PC-9 (cell line): ENCODE measurements at regions not wholly inside any gene's neighbourhood (a gene's known extent, or its start where the extent isn't known, plus 50 kb on each side); places are given as distances from the start of the nearest gene placed in this dataset.

Source experiments
- BruUV-seq: library from RNA; stranded (reverse); fragments of 400-500 nt; replicated peaks from 2 replicates; lab custom pipeline; 2021; lab: Mats Ljungman, UMichigan
- CTCF ChIA-PET: fragments of 300-600 bp; sonication (Branson Sonifier 250); formaldehyde crosslinking; loops from one replicate; lab custom pipeline; 2022; ENCODE audit warnings: antibody characterized with exemption; lab: Charles Lee
- POLR2A ChIA-PET: fragments of 300-600 bp; sonication (Branson Sonifier 250); formaldehyde crosslinking; loops from one replicate; lab custom pipeline; 2022; ENCODE audit warnings: antibody characterized with exemption; ENCODE audit not compliant: unreplicated experiment; lab: Charles Lee
- DNase-seq, 2 experiments: peaks; one replicate each; pipeline versions ENCODE4 v3.0.0 to v3.0.0-alpha.2; 2015 to 2022; ENCODE audit warnings: mixed read lengths in 1 of 2
- H2AFZ ChIP-seq: fragments of 200-600 bp; sonication (generic); 2 replicates; pipeline ENCODE4 v1.8.1; 2017; ENCODE audit warnings: antibody characterized with exemption
- H3F3A ChIP-seq: fragments of 200-600 bp; sonication (generic); 2 replicates; pipeline ENCODE4 v1.8.1; 2017; ENCODE audit warnings: antibody characterized with exemption, mild to moderate bottlenecking, low read depth; ENCODE audit not compliant: insufficient read depth
- H3K27ac ChIP-seq: fragments of 200-600 bp; sonication (generic); 2 replicates; pipeline ENCODE4 v1.6.1; 2016; ENCODE audit warnings: mixed run types
- H3K27me3 ChIP-seq: fragments of 200-600 bp; sonication (generic); 2 replicates; pipeline ENCODE4 v1.6.1; 2016; ENCODE audit warnings: low read depth, mixed run types; ENCODE audit not compliant: insufficient read depth
- H3K36me3 ChIP-seq: fragments of 200-600 bp; sonication (generic); 2 replicates; pipeline ENCODE4 v1.6.1; 2016; ENCODE audit warnings: low read depth, mixed run types
- H3K4me1 ChIP-seq: fragments of 200-600 bp; sonication (generic); replicated peaks from 2 replicates; pipeline ENCODE4 v1.6.1; 2016; ENCODE audit warnings: mixed run types; ENCODE audit not compliant: insufficient read depth
- H3K4me2 ChIP-seq: fragments of 200-600 bp; sonication (generic); 2 replicates; pipeline ENCODE4 v1.6.1; 2017; ENCODE audit warnings: mixed run types
- H3K4me3 ChIP-seq: fragments of 200-600 bp; sonication (generic); 2 replicates; pipeline ENCODE4 v1.6.1; 2016; ENCODE audit warnings: mixed run types
- H3K79me2 ChIP-seq: fragments of 200-600 bp; sonication (generic); 2 replicates; pipeline ENCODE4 v1.6.1; 2017; ENCODE audit warnings: low read depth, mixed run types
- H3K9me2 ChIP-seq: fragments of 200-600 bp; sonication (generic); 2 replicates; pipeline ENCODE4 v1.8.1; 2017; ENCODE audit warnings: mild to moderate bottlenecking; ENCODE audit not compliant: insufficient read depth
- H3K9me3 ChIP-seq: fragments of 200-600 bp; sonication (generic); 2 replicates; pipeline ENCODE4 v1.8.1; 2016; ENCODE audit warnings: low read depth; ENCODE audit not compliant: insufficient read depth
- H4K20me1 ChIP-seq: fragments of 200-600 bp; sonication (generic); 2 replicates; pipeline ENCODE4 v1.8.1; 2017; ENCODE audit not compliant: insufficient read depth
- CTCF ChIP-seq: fragments of 200-600 bp; sonication (generic); conservative IDR thresholded peaks from 2 replicates; pipeline ENCODE4 v1.6.1; 2017; ENCODE audit warnings: mixed run types, antibody characterized with exemption, mild to moderate bottlenecking, moderate library complexity
- EZH2 ChIP-seq: fragments of 200-600 bp; sonication (generic); IDR thresholded peaks from 2 replicates; pipeline ENCODE4 v1.8.0; 2017; ENCODE audit warnings: antibody characterized with exemption, low read depth
- intact Hi-C: fragments of 100-400 bp; cut with micrococcal nuclease; formaldehyde crosslinking; loops from one replicate; pipeline ENCODE4 v1.10.0; 2022; ENCODE audit not compliant: unreplicated experiment

- Histone ChIP-seq H3K9me3 (no peaks in the 10 kb centered on the region), H3K27me3 (no peaks in the 10 kb centered on the region), H3K36me3 (no peaks in the 10 kb centered on the region), H3K27ac (no peak overlapping the region), H3K79me2 (no peaks in the 10 kb centered on the region), H3K4me3 (no peak overlapping the region), H3K9me2 (no peaks in the 10 kb centered on the region), H3F3A (peaks cover 9% of the 10 kb centered on the region; the same call in 1 of the 2 replicates), H3K4me2 (no peak overlapping the region), H3K4me1 (peaks cover 16% of the 10 kb centered on the region), H4K20me1 (no peaks in the 10 kb centered on the region), H2AFZ (no peak overlapping the region)
- ChIA-PET CTCF (no interaction called here), POLR2A (interaction anchor here (0.5 kb wide), 1 partner anchor 521 kb away, joined by 3 read pairs; no protein-coding TSS in a partner anchor)
- BruUV-seq, result no TSS peak
- intact Hi-C loops, result loop anchor here (5.0 kb wide), 1 partner anchor 41 kb away; no protein-coding TSS in a partner anchor
- no peak for DNase-seq
- no peak for TF ChIP-seq EZH2
- TF ChIP-seq CTCF, result no peak
Measured at GRCh38 chr2:200746301-200746700, 65.4 kb upstream of the BZW1 start.

- H3K4me1 ChIP-seq, result peaks cover 11% of the 10 kb centered on the region
- POLR2A ChIA-PET, result interaction anchor here (0.6 to 1.0 kb wide), 5 partner anchors 35 to 433 kb away, joined by 3 to 5 read pairs (median 3); no protein-coding TSS in a partner anchor
- TF ChIP-seq CTCF, result no peak
- no peak for TF ChIP-seq EZH2
- H3K9me2 ChIP-seq, result no peaks in the 10 kb centered on the region
- intact Hi-C loops, result loop anchor here (5.0 kb wide), 1 partner anchor 39 kb away; no protein-coding TSS in a partner anchor
- no peaks in the 10 kb centered on the region; the same call in 1 of the 2 replicates for H3F3A ChIP-seq
- H3K9me3 ChIP-seq, result no peaks in the 10 kb centered on the region
- H3K36me3 ChIP-seq, result no peaks in the 10 kb centered on the region
- no peaks in the 10 kb centered on the region for H3K79me2 ChIP-seq
- CTCF ChIA-PET, result interaction anchor here (0.6 kb wide), 3 partner anchors 61 to 276 kb away, joined by 3 to 6 read pairs (median 3); no protein-coding TSS in a partner anchor
- H2AFZ ChIP-seq, result no peak overlapping the region
- no peak overlapping the region for H3K4me2 ChIP-seq
- no peaks in the 10 kb centered on the region for H3K27me3 ChIP-seq
- no peak overlapping the region for H3K4me3 ChIP-seq
- DNase-seq, result peak in 1 of 2 experiments; percentile 17
- no TSS peak for BruUV-seq
- H3K27ac ChIP-seq, result no peak overlapping the region
- H4K20me1 ChIP-seq, result no peaks in the 10 kb centered on the region
Measured at GRCh38 chr2:200747668-200748618, 63.8 kb upstream of the BZW1 start.

GRCh38 chr2:200748779-200749178 lies 62.9 kb upstream of the BZW1 start:
- TF ChIP-seq CTCF (no peak), EZH2 (no peak)
- no peaks in the 10 kb centered on the region for H3K9me3 ChIP-seq
- ChIA-PET CTCF (no interaction called here), POLR2A (interaction anchor here (1.0 kb wide), 1 partner anchor 434 kb away, joined by 3 read pairs; no protein-coding TSS in a partner anchor)
- no peaks in the 10 kb centered on the region for H3K9me2 ChIP-seq
- H3K36me3 ChIP-seq, result no peaks in the 10 kb centered on the region
- intact Hi-C loops, result loop anchor here (5.0 kb wide), 1 partner anchor 39 kb away; no protein-coding TSS in a partner anchor
- no TSS peak for BruUV-seq
- no peaks in the 10 kb centered on the region for H3K79me2 ChIP-seq
- H3K4me3 ChIP-seq, result no peak overlapping the region
- no peak overlapping the region for H2AFZ ChIP-seq
- no peak for DNase-seq
- H3F3A ChIP-seq, result no peaks in the 10 kb centered on the region; the same call in 1 of the 2 replicates
- H4K20me1 ChIP-seq, result no peaks in the 10 kb centered on the region
- no peak overlapping the region for H3K27ac ChIP-seq
- no peak overlapping the region for H3K4me2 ChIP-seq
- H3K27me3 ChIP-seq, result no peaks in the 10 kb centered on the region
- peaks cover 16% of the 10 kb centered on the region for H3K4me1 ChIP-seq
